ENCODE measurements at regions not wholly inside any gene's neighbourhood (a gene's known extent, or its start where the extent isn't known, plus 50 kb on each side); places are given as distances from the start of the nearest gene placed in this dataset.

DNA sequence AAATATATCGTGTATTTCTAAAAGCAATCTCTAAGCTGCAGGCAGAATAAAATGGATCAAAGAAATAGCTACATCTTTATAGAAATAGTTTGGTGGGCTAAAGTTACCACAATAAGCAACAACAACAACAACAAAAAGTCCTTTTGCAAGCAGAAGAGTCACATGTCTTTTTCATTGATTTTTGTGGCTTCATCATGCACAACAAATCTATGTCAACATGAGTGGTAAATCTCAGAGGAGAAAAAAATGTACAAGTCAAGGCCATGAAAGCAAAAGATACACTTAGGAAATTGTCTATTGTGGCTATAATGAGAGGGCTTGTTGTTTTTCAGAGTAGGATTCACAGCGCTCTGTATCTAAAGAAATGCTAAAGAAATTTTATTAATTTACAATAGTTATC lies 269.7 kb downstream of the GRB14 start:
- TF ChIP-seq, protein P1, sequence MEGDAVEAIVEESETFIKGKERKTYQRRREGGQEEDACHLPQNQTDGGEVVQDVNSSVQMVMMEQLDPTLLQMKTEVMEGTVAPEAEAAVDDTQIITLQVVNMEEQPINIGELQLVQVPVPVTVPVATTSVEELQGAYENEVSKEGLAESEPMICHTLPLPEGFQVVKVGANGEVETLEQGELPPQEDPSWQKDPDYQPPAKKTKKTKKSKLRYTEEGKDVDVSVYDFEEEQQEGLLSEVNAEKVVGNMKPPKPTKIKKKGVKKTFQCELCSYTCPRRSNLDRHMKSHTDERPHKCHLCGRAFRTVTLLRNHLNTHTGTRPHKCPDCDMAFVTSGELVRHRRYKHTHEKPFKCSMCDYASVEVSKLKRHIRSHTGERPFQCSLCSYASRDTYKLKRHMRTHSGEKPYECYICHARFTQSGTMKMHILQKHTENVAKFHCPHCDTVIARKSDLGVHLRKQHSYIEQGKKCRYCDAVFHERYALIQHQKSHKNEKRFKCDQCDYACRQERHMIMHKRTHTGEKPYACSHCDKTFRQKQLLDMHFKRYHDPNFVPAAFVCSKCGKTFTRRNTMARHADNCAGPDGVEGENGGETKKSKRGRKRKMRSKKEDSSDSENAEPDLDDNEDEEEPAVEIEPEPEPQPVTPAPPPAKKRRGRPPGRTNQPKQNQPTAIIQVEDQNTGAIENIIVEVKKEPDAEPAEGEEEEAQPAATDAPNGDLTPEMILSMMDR (IDR thresholded peaks at IDR 0.05; ENCODE audit: insufficient read depth, low read length, poor library complexity, severe bottlenecking) = no peak
- no peak for DNase-seq (ENCODE audit: extremely low read depth, insufficient read length)

DNA sequence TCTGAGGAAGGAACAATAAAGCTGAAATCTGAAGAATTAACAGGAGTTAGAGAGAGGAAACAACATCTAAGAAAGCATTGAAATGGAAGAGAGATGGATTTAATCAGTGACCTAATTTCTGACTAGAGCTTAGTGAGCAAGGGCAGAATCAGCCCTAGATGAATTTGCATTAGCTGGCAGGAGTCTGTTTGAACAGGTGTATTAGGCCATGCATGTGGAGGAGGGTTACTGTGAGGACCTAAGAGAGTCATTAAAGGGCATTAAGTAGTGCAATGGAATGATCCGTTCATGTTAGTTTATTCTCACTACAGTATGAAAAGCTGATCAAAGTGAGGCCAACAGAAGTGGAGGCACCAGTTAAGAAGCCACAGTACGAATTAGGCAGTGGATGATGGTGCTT lies 285.3 kb downstream of the GRB14 start:
- DNase-seq (ENCODE audit: extremely low read depth, insufficient read length) = no peak
- TF ChIP-seq, protein P1 (IDR thresholded peaks at IDR 0.05; ENCODE audit: insufficient read depth, low read length, poor library complexity, severe bottlenecking) = no peak
- H3K27me3 ChIP-seq (replicated peaks; ENCODE audit: control insufficient read depth, insufficient read depth, low read length) = no peaks in the 10 kb centered on the region
- H3K36me3 ChIP-seq (ENCODE audit: control insufficient read depth, insufficient read depth, low read length) = no peaks in the 10 kb centered on the region
- no peak overlapping the region for H3K4me3 ChIP-seq (replicated peaks; ENCODE audit: low read depth, low read length)

More for the DNA sequence above, 269.7 kb downstream of the GRB14 start:
- Histone ChIP-seq H3K36me3 (ENCODE audit: control insufficient read depth, insufficient read depth, low read length) (no peaks in the 10 kb centered on the region), H3K27me3 (replicated peaks; ENCODE audit: control insufficient read depth, insufficient read depth, low read length) (no peaks in the 10 kb centered on the region), H3K4me3 (replicated peaks; ENCODE audit: low read depth, low read length) (no peak overlapping the region)

DNA sequence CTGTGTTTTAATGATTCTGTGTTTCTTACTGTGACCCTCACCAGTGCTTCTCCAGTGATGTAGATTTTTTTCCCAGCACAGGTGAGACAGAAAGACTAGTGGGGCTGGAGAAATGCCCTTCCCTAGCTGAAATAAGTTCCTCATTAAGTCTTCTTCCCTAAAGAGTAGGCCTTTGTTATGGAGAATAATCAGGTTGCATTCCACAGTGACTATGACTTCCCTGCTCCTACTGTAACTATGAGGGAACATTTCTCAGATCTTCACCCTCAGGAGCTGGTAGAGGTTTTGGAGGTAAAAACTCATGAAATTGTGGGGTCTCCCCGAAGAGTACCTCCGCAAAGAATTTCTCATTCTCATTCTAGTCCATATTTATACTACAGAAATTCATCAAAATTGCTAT lies 286.2 kb downstream of the GRB14 start:
- TF ChIP-seq, protein P1 (IDR thresholded peaks at IDR 0.05; ENCODE audit: insufficient read depth, low read length, poor library complexity, severe bottlenecking) = no peak
- Histone ChIP-seq H3K4me3 (replicated peaks; ENCODE audit: low read depth, low read length) (no peak overlapping the region), H3K27me3 (replicated peaks; ENCODE audit: control insufficient read depth, insufficient read depth, low read length) (no peaks in the 10 kb centered on the region), H3K36me3 (ENCODE audit: control insufficient read depth, insufficient read depth, low read length) (no peaks in the 10 kb centered on the region)
- DNase-seq (ENCODE audit: extremely low read depth, insufficient read length) = no peak

DNA sequence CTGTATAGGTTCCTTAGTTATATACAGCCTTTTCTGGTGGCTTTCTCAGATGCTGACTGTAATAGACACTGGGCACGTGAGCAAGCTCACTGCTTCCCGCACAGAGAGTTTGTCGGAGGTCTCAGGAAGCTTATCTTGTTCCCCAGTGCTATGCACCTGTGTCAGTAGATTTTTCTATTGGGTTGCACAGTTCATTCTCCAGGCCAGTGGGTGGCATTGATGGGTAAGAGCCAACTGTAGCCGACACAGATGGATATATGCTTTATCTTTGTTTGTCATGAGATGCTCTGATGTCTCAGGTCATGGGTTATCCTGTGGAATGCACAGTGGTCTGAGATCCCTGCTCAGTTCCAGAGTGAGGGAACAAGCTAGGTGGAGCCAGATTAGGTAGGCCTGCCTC lies 293.0 kb downstream of the GRB14 start:
- TF ChIP-seq, protein P1 (IDR thresholded peaks at IDR 0.05; ENCODE audit: insufficient read depth, low read length, poor library complexity, severe bottlenecking) = no peak
- no peaks in the 10 kb centered on the region for H3K27me3 ChIP-seq (replicated peaks; ENCODE audit: control insufficient read depth, insufficient read depth, low read length)
- H3K36me3 ChIP-seq (ENCODE audit: control insufficient read depth, insufficient read depth, low read length) = no peaks in the 10 kb centered on the region
- DNase-seq (ENCODE audit: extremely low read depth, insufficient read length) = no peak
- no peak overlapping the region for H3K4me3 ChIP-seq (replicated peaks; ENCODE audit: low read depth, low read length)

DNA sequence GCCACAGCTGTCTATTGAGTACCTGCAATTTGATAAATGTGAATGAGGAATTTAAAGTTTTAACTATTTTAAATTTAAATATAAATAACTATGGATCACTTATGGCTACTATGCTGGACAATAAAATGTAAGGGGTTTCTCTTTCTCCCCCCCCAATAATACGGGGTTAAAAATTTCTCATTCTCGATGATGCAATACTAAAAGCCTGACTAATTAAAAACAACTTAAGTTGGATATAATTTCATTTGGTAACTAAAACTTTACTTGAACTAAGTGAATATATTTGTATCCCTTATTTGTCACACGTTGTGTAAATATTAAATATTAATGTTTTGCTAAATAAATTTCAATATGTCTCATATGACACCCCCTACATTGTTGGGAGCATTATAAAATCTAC lies 297.3 kb downstream of the GRB14 start:
- Histone ChIP-seq H3K36me3 (ENCODE audit: control insufficient read depth, insufficient read depth, low read length) (no peaks in the 10 kb centered on the region), H3K27me3 (replicated peaks; ENCODE audit: control insufficient read depth, insufficient read depth, low read length) (no peaks in the 10 kb centered on the region), H3K4me3 (replicated peaks; ENCODE audit: low read depth, low read length) (no peak overlapping the region)
- TF ChIP-seq, protein P1 (IDR thresholded peaks at IDR 0.05; ENCODE audit: insufficient read depth, low read length, poor library complexity, severe bottlenecking) = no peak
- DNase-seq (ENCODE audit: extremely low read depth, insufficient read length) = no peak

DNA sequence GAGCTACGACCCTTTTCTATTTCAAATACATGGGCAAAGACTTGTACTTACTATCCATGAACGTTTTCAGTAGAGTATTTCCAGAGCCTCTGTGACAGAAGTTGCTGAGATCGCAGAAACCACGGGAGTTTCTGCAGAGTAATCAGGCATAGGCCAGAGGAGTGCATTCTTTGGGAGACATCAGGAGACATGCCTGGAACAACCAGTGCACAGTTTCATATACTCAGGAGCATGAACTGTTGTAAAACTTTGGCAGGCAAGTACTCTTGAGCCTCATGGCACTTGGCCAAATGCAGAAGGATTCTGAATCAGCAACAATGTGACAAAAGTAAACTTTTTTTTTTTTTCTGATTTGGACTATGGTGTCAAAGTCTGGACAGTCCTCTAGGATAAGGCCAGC lies 307.1 kb downstream of the GRB14 start:
- H3K27me3 ChIP-seq (replicated peaks; ENCODE audit: control insufficient read depth, insufficient read depth, low read length) = no peaks in the 10 kb centered on the region
- no peaks in the 10 kb centered on the region for H3K36me3 ChIP-seq (ENCODE audit: control insufficient read depth, insufficient read depth, low read length)
- H3K4me3 ChIP-seq (replicated peaks; ENCODE audit: low read depth, low read length) = no peak overlapping the region
- no peak for DNase-seq (ENCODE audit: extremely low read depth, insufficient read length)
- TF ChIP-seq, protein P1 (IDR thresholded peaks at IDR 0.05; ENCODE audit: insufficient read depth, low read length, poor library complexity, severe bottlenecking) = no peak

All from GM06990 (cell line).